ENCODE measurements at regions not wholly inside any gene's neighbourhood (a gene's known extent, or its start where the extent isn't known, plus 50 kb on each side); places are given as distances from the start of the nearest gene placed in this dataset.

GRCh38 chr4:84220990-84221389 is 278.1 kb downstream of the NKX6-1 start:
- TF ChIP-seq CTCF (conservative IDR thresholded peaks at IDR 0.05) (no peak), EZH2 (IDR thresholded peaks at IDR 0.05; ENCODE audit: low read depth) (no peak)
